Neural progenitor cell (in vitro differentiated cells): ENCODE measurements at regions not wholly inside any gene's neighbourhood (a gene's known extent, or its start where the extent isn't known, plus 50 kb on each side); places are given as distances from the start of the nearest gene placed in this dataset.

Experiments
- EZH2 ChIP-seq: fragments of 200-600 bp; sonication (generic); IDR thresholded peaks from 2 replicates; pipeline ENCODE4 v1.6.1; 2017; ENCODE audit warnings: antibody characterized with exemption, mild to moderate bottlenecking, moderate library complexity
- EZH2phosphoT487 ChIP-seq: fragments of 200-600 bp; sonication (generic); IDR thresholded peaks from 2 replicates; pipeline ENCODE4 v1.6.1; 2017; ENCODE audit warnings: antibody characterized with exemption
- TF ChIP-seq, protein P1 (sequence below): fragments of 200-600 bp; sonication (generic); IDR thresholded peaks from 2 replicates; pipeline ENCODE4 v1.5.1; 2017; ENCODE audit warnings: antibody characterized with exemption, mild to moderate bottlenecking

DNA sequence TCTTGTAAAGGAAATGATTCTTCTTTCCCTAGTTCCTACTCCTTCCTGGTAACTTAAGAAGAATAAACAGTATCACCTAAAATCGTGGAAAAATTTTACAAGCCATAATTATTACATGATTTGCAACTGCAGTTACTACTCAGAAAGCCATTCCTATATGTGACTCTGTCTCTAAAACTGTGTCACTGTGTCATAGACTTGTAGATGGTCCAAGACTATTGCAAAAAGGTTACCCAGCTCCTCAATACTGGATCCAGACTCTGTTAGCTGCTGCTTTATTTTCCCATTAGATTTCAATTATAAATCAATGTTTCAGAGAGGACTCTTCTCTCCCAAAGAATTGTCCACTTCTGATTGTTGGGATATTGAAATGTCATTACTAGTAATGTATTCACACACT lies 142.1 kb upstream of the STMND1 start:
- TF ChIP-seq EZH2phosphoT487 (no peak), EZH2 (no peak)
- TF ChIP-seq, protein P1, sequence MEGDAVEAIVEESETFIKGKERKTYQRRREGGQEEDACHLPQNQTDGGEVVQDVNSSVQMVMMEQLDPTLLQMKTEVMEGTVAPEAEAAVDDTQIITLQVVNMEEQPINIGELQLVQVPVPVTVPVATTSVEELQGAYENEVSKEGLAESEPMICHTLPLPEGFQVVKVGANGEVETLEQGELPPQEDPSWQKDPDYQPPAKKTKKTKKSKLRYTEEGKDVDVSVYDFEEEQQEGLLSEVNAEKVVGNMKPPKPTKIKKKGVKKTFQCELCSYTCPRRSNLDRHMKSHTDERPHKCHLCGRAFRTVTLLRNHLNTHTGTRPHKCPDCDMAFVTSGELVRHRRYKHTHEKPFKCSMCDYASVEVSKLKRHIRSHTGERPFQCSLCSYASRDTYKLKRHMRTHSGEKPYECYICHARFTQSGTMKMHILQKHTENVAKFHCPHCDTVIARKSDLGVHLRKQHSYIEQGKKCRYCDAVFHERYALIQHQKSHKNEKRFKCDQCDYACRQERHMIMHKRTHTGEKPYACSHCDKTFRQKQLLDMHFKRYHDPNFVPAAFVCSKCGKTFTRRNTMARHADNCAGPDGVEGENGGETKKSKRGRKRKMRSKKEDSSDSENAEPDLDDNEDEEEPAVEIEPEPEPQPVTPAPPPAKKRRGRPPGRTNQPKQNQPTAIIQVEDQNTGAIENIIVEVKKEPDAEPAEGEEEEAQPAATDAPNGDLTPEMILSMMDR = no peak
